ENCODE measurements at regions not wholly inside any gene's neighbourhood (a gene's known extent, or its start where the extent isn't known, plus 50 kb on each side); places are given as distances from the start of the nearest gene placed in this dataset.

- TF ChIP-seq CTCF (IDR thresholded peaks at IDR 0.05) = no peak
- TF ChIP-seq POLR2A (IDR thresholded peaks at IDR 0.05) = no peak
- TF ChIP-seq EP300 (IDR thresholded peaks at IDR 0.05) = no peak
These were observed 1182.7 kb downstream of the FSTL5 start for GRCh38 chr4:160981083-160981482.

Data from ovary (tissue), 3 donors.